Suppressor macrophage (primary cell): ENCODE measurements at regions not wholly inside any gene's neighbourhood (a gene's known extent, or its start where the extent isn't known, plus 50 kb on each side); places are given as distances from the start of the nearest gene placed in this dataset.
A peak's percentile ranks its signal among the peaks of the same experiment; 100 is the strongest.

ENCODE experiments used
- DNase-seq, 4 experiments: peaks; one replicate each; pipeline ENCODE4 v3.0.0-alpha.2; 2020 to 2022

GRCh38 chr1:8083739-8084484 is 57.8 kb upstream of the ERRFI1 start:
- peak; percentile 76 to 94 (median 81) for DNase-seq

- DNase-seq, result peak in 3 of 4 experiments; percentile 25 to 53 (median 35)
Measured at GRCh38 chr1:8082945-8083344, 56.8 kb upstream of the ERRFI1 start.

- DNase-seq, result no peak
Measured at GRCh38 chr1:8078176-8078671, 52.1 kb upstream of the ERRFI1 start.

GRCh38 chr1:8077602-8078001 is 51.5 kb upstream of the ERRFI1 start:
- DNase-seq, result no peak

- peak in 2 of 4 experiments; percentile 23 to 36 for DNase-seq
Measured at GRCh38 chr1:8077120-8077573, 51.0 kb upstream of the ERRFI1 start.

GRCh38 chr1:8076176-8076575 is 50.1 kb upstream of the ERRFI1 start:
- no peak for DNase-seq
